Type B pancreatic cell (in vitro differentiated cells): ENCODE measurements at regions not wholly inside any gene's neighbourhood (a gene's known extent, or its start where the extent isn't known, plus 50 kb on each side); places are given as distances from the start of the nearest gene placed in this dataset.

Experiments
- DNase-seq: peaks from one replicate; pipeline ENCODE4 v3.0.0; 2021; ENCODE audit warnings: mixed read lengths; ENCODE audit not compliant: unreplicated experiment; ENCODE audit errors: extremely low spot score
- H3K27ac Mint-ChIP-seq: 2 replicates; pipeline ENCODE4 v1.8.0; 2021; ENCODE audit warnings: mild to moderate bottlenecking, mixed read lengths
- H3K27me3 Mint-ChIP-seq: 2 replicates; pipeline ENCODE4 v1.8.0; 2021; ENCODE audit warnings: mixed read lengths
- H3K36me3 Mint-ChIP-seq: 2 replicates; pipeline ENCODE4 v1.8.0; 2021; ENCODE audit warnings: mixed read lengths
- H3K4me1 Mint-ChIP-seq: one replicate; pipeline ENCODE4 v1.8.0; 2021; ENCODE audit warnings: mixed read lengths; ENCODE audit not compliant: unreplicated experiment
- H3K4me3 Mint-ChIP-seq: 2 replicates; pipeline ENCODE4 v1.8.0; 2021; ENCODE audit warnings: mild to moderate bottlenecking, mixed read lengths
- H3K9me3 Mint-ChIP-seq: 2 replicates; pipeline ENCODE4 v1.8.0; 2021; ENCODE audit warnings: mixed read lengths
- CTCF ChIP-seq: fragments of 200-600 bp; sonication (generic); conservative IDR thresholded peaks from 2 replicates; pipeline ENCODE4 v1.5.0; 2021; ENCODE audit warnings: antibody characterized with exemption, mild to moderate bottlenecking

- DNase-seq = no peak
- peaks cover 3% of the 10 kb centered on the region for H3K4me1 Mint-ChIP-seq
- no peak for TF ChIP-seq CTCF
- H3K9me3 Mint-ChIP-seq = peaks cover 2% of the 10 kb centered on the region
- no peaks in the 10 kb centered on the region for H3K36me3 Mint-ChIP-seq
- H3K4me3 Mint-ChIP-seq = no peak overlapping the region
- peaks cover 3% of the 10 kb centered on the region for H3K27me3 Mint-ChIP-seq
- no peak overlapping the region for H3K27ac Mint-ChIP-seq
Observed at GRCh38 chr17:55652825-55653224, 69.8 kb downstream of the TMEM100 start.

GRCh38 chr17:55652114-55652823 is 70.4 kb downstream of the TMEM100 start:
- Mint-ChIP-seq H3K27ac (no peak overlapping the region), H3K36me3 (no peaks in the 10 kb centered on the region), H3K4me1 (peaks cover 6% of the 10 kb centered on the region), H3K27me3 (peaks cover 4% of the 10 kb centered on the region), H3K9me3 (peaks cover 5% of the 10 kb centered on the region), H3K4me3 (no peak overlapping the region)
- DNase-seq = no peak
- TF ChIP-seq CTCF = no peak

GRCh38 chr17:55649957-55650597 is 72.6 kb downstream of the TMEM100 start:
- no peak for TF ChIP-seq CTCF
- no peak overlapping the region for H3K27ac Mint-ChIP-seq
- no peak for DNase-seq
- H3K27me3 Mint-ChIP-seq = peaks cover 4% of the 10 kb centered on the region
- no peaks in the 10 kb centered on the region for H3K36me3 Mint-ChIP-seq
- H3K9me3 Mint-ChIP-seq = peaks cover 5% of the 10 kb centered on the region
- H3K4me1 Mint-ChIP-seq = peaks cover 6% of the 10 kb centered on the region
- no peak overlapping the region for H3K4me3 Mint-ChIP-seq

- peaks cover 17% of the 10 kb centered on the region for H3K9me3 Mint-ChIP-seq
- H3K27ac Mint-ChIP-seq = no peak overlapping the region
- H3K36me3 Mint-ChIP-seq = no peaks in the 10 kb centered on the region
- peaks cover 4% of the 10 kb centered on the region for H3K27me3 Mint-ChIP-seq
- H3K4me1 Mint-ChIP-seq = peaks cover 11% of the 10 kb centered on the region
- H3K4me3 Mint-ChIP-seq = no peak overlapping the region
- no peak for TF ChIP-seq CTCF
- no peak for DNase-seq
Observed at GRCh38 chr17:55648086-55648485, 74.6 kb downstream of the TMEM100 start.

- TF ChIP-seq CTCF = no peak
- no peak for DNase-seq
- no peaks in the 10 kb centered on the region for H3K36me3 Mint-ChIP-seq
- no peak overlapping the region for H3K4me3 Mint-ChIP-seq
- H3K27me3 Mint-ChIP-seq = peaks cover 4% of the 10 kb centered on the region
- peaks cover 17% of the 10 kb centered on the region for H3K9me3 Mint-ChIP-seq
- peaks cover 26% of the 10 kb centered on the region for H3K4me1 Mint-ChIP-seq
- no peak overlapping the region for H3K27ac Mint-ChIP-seq
Observed at GRCh38 chr17:55645361-55645760, 77.3 kb downstream of the TMEM100 start.
